HG02798 (cell line): ENCODE measurements at regions not wholly inside any gene's neighbourhood (a gene's known extent, or its start where the extent isn't known, plus 50 kb on each side); places are given as distances from the start of the nearest gene placed in this dataset.
"Not testable (repeated sequence)": the region's sequence is repeated elsewhere in the genome, so short reads cannot be mapped to it uniquely, and the experiment has no call there.

ENCODE experiments used
- ATAC-seq: cut with Tn5 transposase; IDR thresholded peaks from one replicate; pipeline ENCODE4 v1.9.1; 2021; ENCODE audit warnings: mild to moderate bottlenecking; ENCODE audit not compliant: unreplicated experiment, poor library complexity

GRCh38 chr4:165805406-165805805 lies 67.6 kb upstream of the TLL1 start:
- no peak for ATAC-seq

DNA sequence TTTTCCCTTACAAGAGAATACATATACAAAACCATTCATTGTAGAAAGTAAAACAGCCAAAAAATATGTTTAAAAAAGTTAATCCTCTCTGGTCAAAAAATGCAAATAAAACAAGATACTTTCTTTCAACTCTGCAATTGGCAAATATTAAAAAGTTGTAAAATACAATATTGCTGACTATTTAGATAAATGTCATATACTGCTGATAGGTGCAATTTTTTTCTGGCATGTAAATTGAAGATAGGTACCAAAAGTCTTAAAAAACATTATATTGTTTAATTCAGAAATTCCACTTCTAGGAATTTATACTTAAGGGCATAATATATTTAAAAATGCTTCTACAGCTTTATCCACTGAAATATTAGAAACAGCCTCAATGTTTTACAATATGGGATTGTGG lies 66.4 kb upstream of the TLL1 start:
- ATAC-seq, result no peak

GRCh38 chr4:165810726-165811125 lies 62.3 kb upstream of the TLL1 start:
- ATAC-seq, result no peak

GRCh38 chr4:165813606-165814005 lies 59.4 kb upstream of the TLL1 start:
- ATAC-seq, result no peak

GRCh38 chr4:165814256-165815020 lies 58.6 kb upstream of the TLL1 start:
- no peak for ATAC-seq

- ATAC-seq, result not testable (repeated sequence)
Measured at GRCh38 chr4:165819126-165819525, 53.9 kb upstream of the TLL1 start.
